MCF 10A (cell line): ENCODE measurements at regions not wholly inside any gene's neighbourhood (a gene's known extent, or its start where the extent isn't known, plus 50 kb on each side); places are given as distances from the start of the nearest gene placed in this dataset.

Source experiments
- BruUV-seq: library from RNA; stranded (reverse); fragments of 400-500 nt; replicated peaks from 2 replicates; lab custom pipeline; 2021; lab: Mats Ljungman, UMichigan
- CTCF ChIA-PET: fragments of 300-600 bp; sonication (Branson Sonifier 250); formaldehyde crosslinking; extraction: SDS; loops from one replicate; lab custom pipeline; 2021; ENCODE audit warnings: antibody characterized with exemption, inconsistent platforms; lab: Yijun Ruan, JAX
- POLR2A ChIA-PET: fragments of 300-600, 350-650 bp; sonication (Branson Sonifier 250); formaldehyde crosslinking; extraction: SDS; loops from one replicate; lab custom pipeline; 2020; ENCODE audit warnings: antibody characterized with exemption, inconsistent platforms; lab: Yijun Ruan, JAX
- DNase-seq: peaks from one replicate; pipeline ENCODE4 v3.0.0-alpha.2; 2018; ENCODE audit not compliant: unreplicated experiment
- H3K27ac Mint-ChIP-seq: one replicate; pipeline ENCODE4 v1.8.0; 2022; ENCODE audit warnings: mild to moderate bottlenecking, low read depth, mixed read lengths; ENCODE audit not compliant: unreplicated experiment
- H3K27me3 Mint-ChIP-seq: one replicate; pipeline ENCODE4 v1.8.0; 2022; ENCODE audit warnings: mixed read lengths; ENCODE audit not compliant: insufficient read depth, unreplicated experiment
- H3K36me3 Mint-ChIP-seq: one replicate; pipeline ENCODE4 v1.8.0; 2022; ENCODE audit warnings: mild to moderate bottlenecking, moderate library complexity, mixed read lengths; ENCODE audit not compliant: insufficient read depth, unreplicated experiment
- H3K4me1 Mint-ChIP-seq: one replicate; pipeline ENCODE4 v1.8.0; 2022; ENCODE audit warnings: mixed read lengths; ENCODE audit not compliant: insufficient read depth, unreplicated experiment
- H3K4me3 Mint-ChIP-seq: one replicate; pipeline ENCODE4 v1.8.0; 2022; ENCODE audit warnings: mild to moderate bottlenecking, moderate library complexity, mixed read lengths; ENCODE audit not compliant: unreplicated experiment
- H3K9me3 Mint-ChIP-seq: one replicate; pipeline ENCODE4 v1.8.0; 2022; ENCODE audit warnings: mixed read lengths; ENCODE audit not compliant: unreplicated experiment
- CTCF ChIP-seq: fragments of 200-600 bp; IDR thresholded peaks from one replicate; pipeline ENCODE4 v1.8.0; 2022; ENCODE audit warnings: antibody characterized with exemption, mild to moderate bottlenecking; ENCODE audit not compliant: unreplicated experiment
- intact Hi-C: fragments of 100-400 bp; cut with micrococcal nuclease; formaldehyde crosslinking; loops from 2 replicates; pipeline ENCODE4 v1.14.1; 2022

- no peak overlapping the region for H3K4me3 Mint-ChIP-seq
- CTCF ChIA-PET, result interaction anchor here (0.5 to 1.1 kb wide), 4 partner anchors 10 to 126 kb away, joined by 3 read pairs; no protein-coding TSS in a partner anchor
- no peaks in the 10 kb centered on the region for H3K27me3 Mint-ChIP-seq
- intact Hi-C loops, result no loop called here
- no TSS peak for BruUV-seq
- H3K9me3 Mint-ChIP-seq, result no peaks in the 10 kb centered on the region
- no peak for DNase-seq
- H3K36me3 Mint-ChIP-seq, result no peaks in the 10 kb centered on the region
- no peak for TF ChIP-seq CTCF
- no peak overlapping the region for H3K27ac Mint-ChIP-seq
- POLR2A ChIA-PET, result interaction anchor here (0.6 to 1.1 kb wide), 5 partner anchors 10 to 997 kb away, joined by 3 read pairs; no protein-coding TSS in a partner anchor
- H3K4me1 Mint-ChIP-seq, result peaks cover 13% of the 10 kb centered on the region
These were observed 118.7 kb downstream of the BMP2 start for GRCh38 chr20:6886065-6886729.

GRCh38 chr20:6887966-6888365, 120.5 kb downstream of the BMP2 start:
- TF ChIP-seq CTCF, result no peak
- Mint-ChIP-seq H3K4me1 (peaks cover 9% of the 10 kb centered on the region), H3K9me3 (no peaks in the 10 kb centered on the region), H3K27ac (no peak overlapping the region), H3K36me3 (no peaks in the 10 kb centered on the region), H3K27me3 (no peaks in the 10 kb centered on the region), H3K4me3 (no peak overlapping the region)
- POLR2A ChIA-PET, result interaction anchor here (0.6 kb wide), 1 partner anchor 53 kb away, joined by 4 read pairs; no protein-coding TSS in a partner anchor
- no peak for DNase-seq
- no TSS peak for BruUV-seq
- CTCF ChIA-PET, result interaction anchor here (0.6 to 1.1 kb wide), 2 partner anchors 12 to 65 kb away, joined by 3 to 5 read pairs; no protein-coding TSS in a partner anchor
- intact Hi-C loops, result no loop called here

GRCh38 chr20:6888736-6889395, 121.4 kb downstream of the BMP2 start:
- DNase-seq, result no peak
- no peak for TF ChIP-seq CTCF
- Mint-ChIP-seq H3K36me3 (no peaks in the 10 kb centered on the region), H3K9me3 (no peaks in the 10 kb centered on the region), H3K27ac (no peak overlapping the region), H3K4me1 (no peaks in the 10 kb centered on the region), H3K4me3 (no peak overlapping the region), H3K27me3 (no peaks in the 10 kb centered on the region)
- no TSS peak for BruUV-seq
- intact Hi-C loops, result no loop called here
- ChIA-PET CTCF (interaction anchor here (1.1 kb wide), 1 partner anchor 13 kb away, joined by 3 read pairs; no protein-coding TSS in a partner anchor), POLR2A (interaction anchor here (0.6 kb wide), 1 partner anchor 187 kb away, joined by 5 read pairs; no protein-coding TSS in a partner anchor)

GRCh38 chr20:6892724-6893123, 125.2 kb downstream of the BMP2 start:
- ChIA-PET CTCF (no interaction called here), POLR2A (interaction anchor here (0.9 kb wide), 1 partner anchor 161 kb away, joined by 3 read pairs; no protein-coding TSS in a partner anchor)
- H3K27ac Mint-ChIP-seq, result no peak overlapping the region
- no TSS peak for BruUV-seq
- DNase-seq, result no peak
- H3K4me3 Mint-ChIP-seq, result no peak overlapping the region
- no peaks in the 10 kb centered on the region for H3K9me3 Mint-ChIP-seq
- intact Hi-C loops, result no loop called here
- no peaks in the 10 kb centered on the region for H3K4me1 Mint-ChIP-seq
- H3K36me3 Mint-ChIP-seq, result no peaks in the 10 kb centered on the region
- TF ChIP-seq CTCF, result no peak
- no peaks in the 10 kb centered on the region for H3K27me3 Mint-ChIP-seq
